ENCODE measurements at regions not wholly inside any gene's neighbourhood (a gene's known extent, or its start where the extent isn't known, plus 50 kb on each side); places are given as distances from the start of the nearest gene placed in this dataset.

DNA sequence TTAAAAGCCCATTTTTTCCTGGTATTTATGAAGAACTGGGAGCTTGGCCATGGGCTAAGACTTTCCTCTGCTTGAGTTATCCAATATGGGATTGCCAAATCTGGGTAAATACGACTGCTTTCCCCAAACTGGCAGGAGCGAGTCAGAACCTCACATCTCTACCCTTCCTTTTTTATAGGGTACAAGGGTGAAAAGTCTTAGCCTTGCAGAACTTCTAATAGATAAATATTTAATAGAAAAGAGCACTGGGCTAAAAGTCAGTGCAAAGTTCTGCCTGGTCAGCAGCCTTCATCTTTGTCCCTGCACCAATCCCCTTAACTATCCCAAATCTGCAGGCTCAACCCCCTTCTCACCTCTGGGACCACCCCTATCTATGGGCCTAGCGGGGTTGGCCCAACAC, 61.6 kb upstream of the ACSL1 start (continued):
- TF ChIP-seq SP1 (IDR thresholded peaks at IDR 0.05; ENCODE audit: low read depth, low read length) (no peak), ZNF274 (IDR thresholded peaks at IDR 0.05; ENCODE audit: borderline replicate concordance, extremely low read depth, low read length) (no peak), TAF7 (optimal IDR thresholded peaks at IDR 0.05; ENCODE audit: borderline replicate concordance, low read depth, low read length) (no peak), YY1 (IDR thresholded peaks at IDR 0.05; ENCODE audit: low read depth, low read length) (no peak)

Measured in H1 (cell line).